ENCODE measurements at regions not wholly inside any gene's neighbourhood (a gene's known extent, or its start where the extent isn't known, plus 50 kb on each side); places are given as distances from the start of the nearest gene placed in this dataset.
"Not testable (repeated sequence)": the region's sequence is repeated elsewhere in the genome, so short reads cannot be mapped to it uniquely, and the experiment has no call there.

GRCh38 chr12:25687226-25687625 lies 134.1 kb upstream of the LMNTD1 start:
- Mint-ChIP-seq H3K27ac (no peak overlapping the region; a peak in 1 of 7 replicates), H3K4me3 (no peak overlapping the region), H3K36me3 (ENCODE audit: insufficient read depth in 1 of 3, low read depth in 3 of 3) (no peaks in the 10 kb centered on the region; a peak in 1 of 7 replicates), H3K9me3 (peaks cover 3 to 4% of the 10 kb centered on the region in 2 experiments; a peak in 3 of 5 replicates), H3K27me3 (ENCODE audit: low read depth) (peaks cover 2% of the 10 kb centered on the region; the same call in 1 of the 2 replicates), H3K4me1 (peaks cover 26 to 31% of the 10 kb centered on the region in 2 experiments)
- H3K4me1 ChIP-seq (ENCODE audit: insufficient read depth, low read length): peaks cover 2% of the 10 kb centered on the region; the same call in 1 of the 2 replicates
- H2AK5ac ChIP-seq (ENCODE audit: insufficient read length, low read length): no peak overlapping the region
- no peaks in the 10 kb centered on the region for H3K79me2 ChIP-seq (ENCODE audit: insufficient read depth, low read length)
- no CpG with 5 or more reads among the region's 6 CpGs for WGBS (ENCODE audit: extremely low coverage, insufficient read length, low lambda C conversion rate)
- H4K20me1 ChIP-seq (ENCODE audit: control insufficient read depth, insufficient read depth, insufficient read length): no peaks in the 10 kb centered on the region
- H3K4ac ChIP-seq (ENCODE audit: low read depth, low read length): no peak overlapping the region
- no peak overlapping the region for H3K18ac ChIP-seq (ENCODE audit: insufficient read length, low read depth, low read length)
- no peaks in the 10 kb centered on the region for H3K9me3 ChIP-seq (ENCODE audit: control insufficient read depth, low read depth, low read length)
- no peak overlapping the region for H2BK15ac ChIP-seq (ENCODE audit: low read depth, low read length)
- no peak overlapping the region for H4K8ac ChIP-seq (replicated peaks; ENCODE audit: insufficient read length, low read depth, low read length)
- no peaks in the 10 kb centered on the region for H3K27me3 ChIP-seq (ENCODE audit: insufficient read depth, low read length)
- no peak overlapping the region for H2BK120ac ChIP-seq (ENCODE audit: low read depth, low read length, poor library complexity, severe bottlenecking)
- no peak overlapping the region for H3K4me2 ChIP-seq (ENCODE audit: insufficient read depth, insufficient read length, low read length)
- H4K5ac ChIP-seq (ENCODE audit: insufficient read length, low read depth, low read length): no peak overlapping the region
- no peaks in the 10 kb centered on the region for H3K23me2 ChIP-seq (ENCODE audit: insufficient read length, low read depth, low read length, poor library complexity, severe bottlenecking)
- H3T11ph ChIP-seq (ENCODE audit: low read length): no peak overlapping the region
- no peak overlapping the region for H4K91ac ChIP-seq (ENCODE audit: insufficient read length, low read depth, low read length)
- no peak overlapping the region for H2BK5ac ChIP-seq (ENCODE audit: insufficient read length, low read length)
- no peak overlapping the region for H3K56ac ChIP-seq (ENCODE audit: insufficient read length, low read depth, low read length)
- H3K79me1 ChIP-seq (ENCODE audit: insufficient read depth, low read depth, low read length, poor library complexity, severe bottlenecking): no peaks in the 10 kb centered on the region
- H2BK20ac ChIP-seq (ENCODE audit: low read depth, low read length, poor library complexity, severe bottlenecking): no peak overlapping the region
- H3K14ac ChIP-seq (ENCODE audit: insufficient read depth, low read length): no peak overlapping the region
- no peak overlapping the region for H2BK12ac ChIP-seq (ENCODE audit: insufficient read length, low read depth, low read length)
- no peak for DNase-seq
- no peak overlapping the region for H2AFZ ChIP-seq (ENCODE audit: low read length)
- H3K27ac ChIP-seq (ENCODE audit: insufficient read length, low read depth, low read length): no peak overlapping the region
- TF ChIP-seq CTCF (conservative IDR thresholded peaks at IDR 0.05): no peak
- H3K23ac ChIP-seq (ENCODE audit: insufficient read length, low read depth, low read length): no peak overlapping the region
- no peak overlapping the region for H3K9ac ChIP-seq (ENCODE audit: extremely low read depth, insufficient read length, low read length)

GRCh38 chr12:25688851-25689250 lies 135.8 kb upstream of the LMNTD1 start:
- H4K5ac ChIP-seq (ENCODE audit: insufficient read length, low read depth, low read length); H2BK20ac ChIP-seq (ENCODE audit: low read depth, low read length, poor library complexity, severe bottlenecking); H3K4me3 Mint-ChIP-seq; H2AFZ ChIP-seq (ENCODE audit: low read length); H3K79me2 ChIP-seq (ENCODE audit: insufficient read depth, low read length); H3K56ac ChIP-seq (ENCODE audit: insufficient read length, low read depth, low read length); H3K4me1 ChIP-seq (ENCODE audit: insufficient read depth, low read length); H3K4me2 ChIP-seq (ENCODE audit: insufficient read depth, insufficient read length, low read length); H3K14ac ChIP-seq (ENCODE audit: insufficient read depth, low read length); H3K36me3 Mint-ChIP-seq (ENCODE audit: insufficient read depth in 1 of 3, low read depth in 3 of 3); H3K79me1 ChIP-seq (ENCODE audit: insufficient read depth, low read depth, low read length, poor library complexity, severe bottlenecking); H3K27ac ChIP-seq (ENCODE audit: insufficient read length, low read depth, low read length); H4K8ac ChIP-seq (replicated peaks; ENCODE audit: insufficient read length, low read depth, low read length); H3K27ac Mint-ChIP-seq; H4K91ac ChIP-seq (ENCODE audit: insufficient read length, low read depth, low read length); H3K9me3 Mint-ChIP-seq; H3K23me2 ChIP-seq (ENCODE audit: insufficient read length, low read depth, low read length, poor library complexity, severe bottlenecking); H2BK5ac ChIP-seq (ENCODE audit: insufficient read length, low read length); H4K20me1 ChIP-seq (ENCODE audit: control insufficient read depth, insufficient read depth, insufficient read length); H3K4ac ChIP-seq (ENCODE audit: low read depth, low read length); H3K23ac ChIP-seq (ENCODE audit: insufficient read length, low read depth, low read length); H2AK5ac ChIP-seq (ENCODE audit: insufficient read length, low read length); H3K9ac ChIP-seq (ENCODE audit: extremely low read depth, insufficient read length, low read length); H3K9me3 ChIP-seq (ENCODE audit: control insufficient read depth, low read depth, low read length); H2BK120ac ChIP-seq (ENCODE audit: low read depth, low read length, poor library complexity, severe bottlenecking); H3K18ac ChIP-seq (ENCODE audit: insufficient read length, low read depth, low read length); H3K27me3 Mint-ChIP-seq (ENCODE audit: low read depth); DNase-seq; H2BK15ac ChIP-seq (ENCODE audit: low read depth, low read length); H2BK12ac ChIP-seq (ENCODE audit: insufficient read length, low read depth, low read length); H3K27me3 ChIP-seq (ENCODE audit: insufficient read depth, low read length); H3T11ph ChIP-seq (ENCODE audit: low read length): not testable (repeated sequence)
- H3K4me1 Mint-ChIP-seq: peaks cover 30 to 36% of the 10 kb centered on the region in 2 experiments
- WGBS (ENCODE audit: extremely low coverage, insufficient read length, low lambda C conversion rate): no CpG with 5 or more reads among the region's 9 CpGs
